GM12875 (cell line): ENCODE measurements at regions not wholly inside any gene's neighbourhood (a gene's known extent, or its start where the extent isn't known, plus 50 kb on each side); places are given as distances from the start of the nearest gene placed in this dataset.
"Not testable (repeated sequence)": the region's sequence is repeated elsewhere in the genome, so short reads cannot be mapped to it uniquely, and the experiment has no call there.

Experiments used
- H3K4me3 ChIP-seq: one replicate; pipeline ENCODE4 v1.5.1; 2011; ENCODE audit warnings: low read depth, low read length, control low read depth
- TF ChIP-seq, protein P1 (sequence below): IDR thresholded peaks from 2 replicates; pipeline ENCODE4 v1.5.1; 2011; ENCODE audit warnings: low read depth, mild to moderate bottlenecking, control low read depth, inconsistent platforms, low read length, moderate library complexity, borderline replicate concordance; ENCODE audit not compliant: insufficient read depth

- H3K4me3 ChIP-seq, result no peak overlapping the region
- TF ChIP-seq, protein P1, sequence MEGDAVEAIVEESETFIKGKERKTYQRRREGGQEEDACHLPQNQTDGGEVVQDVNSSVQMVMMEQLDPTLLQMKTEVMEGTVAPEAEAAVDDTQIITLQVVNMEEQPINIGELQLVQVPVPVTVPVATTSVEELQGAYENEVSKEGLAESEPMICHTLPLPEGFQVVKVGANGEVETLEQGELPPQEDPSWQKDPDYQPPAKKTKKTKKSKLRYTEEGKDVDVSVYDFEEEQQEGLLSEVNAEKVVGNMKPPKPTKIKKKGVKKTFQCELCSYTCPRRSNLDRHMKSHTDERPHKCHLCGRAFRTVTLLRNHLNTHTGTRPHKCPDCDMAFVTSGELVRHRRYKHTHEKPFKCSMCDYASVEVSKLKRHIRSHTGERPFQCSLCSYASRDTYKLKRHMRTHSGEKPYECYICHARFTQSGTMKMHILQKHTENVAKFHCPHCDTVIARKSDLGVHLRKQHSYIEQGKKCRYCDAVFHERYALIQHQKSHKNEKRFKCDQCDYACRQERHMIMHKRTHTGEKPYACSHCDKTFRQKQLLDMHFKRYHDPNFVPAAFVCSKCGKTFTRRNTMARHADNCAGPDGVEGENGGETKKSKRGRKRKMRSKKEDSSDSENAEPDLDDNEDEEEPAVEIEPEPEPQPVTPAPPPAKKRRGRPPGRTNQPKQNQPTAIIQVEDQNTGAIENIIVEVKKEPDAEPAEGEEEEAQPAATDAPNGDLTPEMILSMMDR, result no peak
Measured at GRCh38 chr10:76778914-76779795, 858.5 kb downstream of the KCNMA1 start.

GRCh38 chr10:76774987-76775603 lies 862.5 kb downstream of the KCNMA1 start:
- TF ChIP-seq, protein P1, result no peak
- no peak overlapping the region for H3K4me3 ChIP-seq

DNA sequence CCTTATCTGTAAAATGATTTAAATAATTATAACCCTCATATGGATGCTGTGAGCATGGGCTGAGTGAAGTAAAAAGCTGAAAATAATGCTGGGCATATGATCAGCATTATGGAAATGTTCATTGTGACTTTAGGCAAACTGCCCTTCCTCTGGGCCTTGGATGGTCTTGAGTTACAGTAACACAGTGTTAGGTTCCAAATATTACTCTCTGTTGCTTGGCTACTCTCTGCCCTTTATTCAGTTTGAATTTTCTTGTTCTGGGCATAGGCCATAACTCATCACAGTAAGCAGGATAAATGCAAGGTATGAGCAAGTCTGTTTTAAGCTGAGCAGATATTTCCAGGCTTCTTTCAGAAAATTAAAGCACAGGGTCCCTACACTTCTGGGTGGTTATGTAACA lies 868.0 kb downstream of the KCNMA1 start:
- TF ChIP-seq, protein P1, result no peak

DNA sequence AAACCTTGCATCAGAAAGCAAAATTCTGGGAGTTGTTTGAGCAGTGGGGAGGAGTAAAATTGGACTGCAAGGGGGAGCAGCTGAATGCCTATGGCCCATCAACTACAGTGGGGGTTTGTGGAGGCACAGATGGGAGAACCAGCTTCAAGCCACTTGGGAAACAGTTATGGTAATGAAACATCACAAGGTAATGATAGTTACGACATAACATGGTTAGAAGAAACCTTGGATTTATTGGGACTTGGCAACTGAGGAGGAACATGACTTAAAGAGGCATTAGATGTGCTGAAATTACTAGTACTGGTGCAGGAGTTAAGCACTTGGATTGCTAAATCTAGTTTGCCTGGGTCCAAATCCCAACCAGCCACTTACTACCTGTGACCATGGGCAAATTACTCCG lies 868.4 kb downstream of the KCNMA1 start:
- TF ChIP-seq, protein P1, result no peak
- no peak overlapping the region for H3K4me3 ChIP-seq

More for the DNA sequence above, 868.0 kb downstream of the KCNMA1 start:
- no peak overlapping the region for H3K4me3 ChIP-seq

GRCh38 chr10:76766682-76767081 lies 870.9 kb downstream of the KCNMA1 start:
- no peak overlapping the region for H3K4me3 ChIP-seq
- TF ChIP-seq, protein P1, result no peak

DNA sequence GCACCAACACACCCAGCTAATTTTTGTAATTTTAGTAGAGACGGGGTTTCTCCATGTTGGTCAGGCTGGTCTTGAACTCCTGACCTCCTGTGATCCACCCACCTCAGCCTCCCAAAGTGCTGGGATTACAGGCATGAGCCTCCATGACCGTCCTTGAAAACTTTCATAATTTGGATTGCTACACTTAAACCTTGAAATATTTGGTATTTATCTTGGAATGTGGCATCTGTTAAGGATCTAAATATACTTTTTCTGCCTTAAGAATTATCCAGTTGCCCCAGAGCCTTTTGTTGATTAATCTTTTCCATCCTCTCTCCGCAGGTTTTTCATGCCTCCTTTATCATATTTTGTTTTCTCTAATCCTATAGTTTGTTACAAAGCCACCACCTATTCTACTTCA lies 872.7 kb downstream of the KCNMA1 start:
- not testable (repeated sequence) for H3K4me3 ChIP-seq

GRCh38 chr10:76764177-76764576 lies 873.4 kb downstream of the KCNMA1 start:
- TF ChIP-seq, protein P1, result no peak
- H3K4me3 ChIP-seq, result no peak overlapping the region
